ENCODE measurements at regions not wholly inside any gene's neighbourhood (a gene's known extent, or its start where the extent isn't known, plus 50 kb on each side); places are given as distances from the start of the nearest gene placed in this dataset.

DNA sequence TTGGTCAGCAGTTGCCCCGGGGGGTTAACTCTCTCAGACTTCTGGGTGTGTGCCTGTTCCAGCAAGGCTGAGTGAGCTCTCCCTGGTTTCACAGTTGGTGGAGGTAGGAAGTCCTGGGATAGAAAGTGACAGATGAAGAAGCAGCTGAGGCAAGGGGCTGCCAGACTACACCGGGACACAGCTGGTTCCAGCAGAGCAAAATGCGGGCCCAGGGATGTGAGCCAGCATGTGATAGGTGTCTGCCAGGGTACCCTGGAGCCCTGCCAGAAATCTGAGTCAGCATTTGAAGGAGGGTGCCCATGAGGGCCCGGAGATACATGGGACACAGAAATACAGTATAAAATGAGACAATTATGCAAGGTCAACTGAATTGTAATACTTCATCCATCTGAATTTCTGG is 79.3 kb upstream of the LGALSL start:
- H3K9me3 Mint-ChIP-seq (ENCODE audit: unreplicated experiment) = no peaks in the 10 kb centered on the region
- no peak overlapping the region for H3K4me3 ChIP-seq (ENCODE audit: low read depth, low read length)
- BruUV-seq (replicated peaks) = no TSS peak
- no peak overlapping the region for H3K4me3 Mint-ChIP-seq (ENCODE audit: unreplicated experiment)
- ChIA-PET CTCF (no interaction called here), POLR2A (no interaction called here)
- peaks cover 5% of the 10 kb centered on the region for H3K36me3 Mint-ChIP-seq (ENCODE audit: insufficient read depth, unreplicated experiment)
- peaks cover 5% of the 10 kb centered on the region; the same call in 1 of the 2 replicates for H3K4me1 ChIP-seq
- H3K27me3 Mint-ChIP-seq (ENCODE audit: insufficient read depth, unreplicated experiment) = no peaks in the 10 kb centered on the region
- H3K9me3 ChIP-seq = no peaks in the 10 kb centered on the region
- no peaks in the 10 kb centered on the region for H3K27me3 ChIP-seq (replicated peaks; ENCODE audit: control insufficient read depth, insufficient read depth, low read length)
- TF ChIP-seq, protein P1, sequence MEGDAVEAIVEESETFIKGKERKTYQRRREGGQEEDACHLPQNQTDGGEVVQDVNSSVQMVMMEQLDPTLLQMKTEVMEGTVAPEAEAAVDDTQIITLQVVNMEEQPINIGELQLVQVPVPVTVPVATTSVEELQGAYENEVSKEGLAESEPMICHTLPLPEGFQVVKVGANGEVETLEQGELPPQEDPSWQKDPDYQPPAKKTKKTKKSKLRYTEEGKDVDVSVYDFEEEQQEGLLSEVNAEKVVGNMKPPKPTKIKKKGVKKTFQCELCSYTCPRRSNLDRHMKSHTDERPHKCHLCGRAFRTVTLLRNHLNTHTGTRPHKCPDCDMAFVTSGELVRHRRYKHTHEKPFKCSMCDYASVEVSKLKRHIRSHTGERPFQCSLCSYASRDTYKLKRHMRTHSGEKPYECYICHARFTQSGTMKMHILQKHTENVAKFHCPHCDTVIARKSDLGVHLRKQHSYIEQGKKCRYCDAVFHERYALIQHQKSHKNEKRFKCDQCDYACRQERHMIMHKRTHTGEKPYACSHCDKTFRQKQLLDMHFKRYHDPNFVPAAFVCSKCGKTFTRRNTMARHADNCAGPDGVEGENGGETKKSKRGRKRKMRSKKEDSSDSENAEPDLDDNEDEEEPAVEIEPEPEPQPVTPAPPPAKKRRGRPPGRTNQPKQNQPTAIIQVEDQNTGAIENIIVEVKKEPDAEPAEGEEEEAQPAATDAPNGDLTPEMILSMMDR (IDR thresholded peaks at IDR 0.05; ENCODE audit: insufficient read depth in 1 of 2, low read depth in 1 of 2, low read length in 1 of 2, severe bottlenecking in 1 of 2, unreplicated experiment in 1 of 2) = no peak
- no peak overlapping the region for H3K27ac Mint-ChIP-seq (ENCODE audit: unreplicated experiment)
- intact Hi-C loops (cut with micrococcal nuclease; ENCODE audit: unreplicated experiment) = no loop called here
- H3K4me1 Mint-ChIP-seq (ENCODE audit: low read depth, unreplicated experiment) = peaks cover 5% of the 10 kb centered on the region
- no peaks in the 10 kb centered on the region for H3K36me3 ChIP-seq (ENCODE audit: control insufficient read depth, insufficient read depth, low read length)
- no peak for DNase-seq

DNA sequence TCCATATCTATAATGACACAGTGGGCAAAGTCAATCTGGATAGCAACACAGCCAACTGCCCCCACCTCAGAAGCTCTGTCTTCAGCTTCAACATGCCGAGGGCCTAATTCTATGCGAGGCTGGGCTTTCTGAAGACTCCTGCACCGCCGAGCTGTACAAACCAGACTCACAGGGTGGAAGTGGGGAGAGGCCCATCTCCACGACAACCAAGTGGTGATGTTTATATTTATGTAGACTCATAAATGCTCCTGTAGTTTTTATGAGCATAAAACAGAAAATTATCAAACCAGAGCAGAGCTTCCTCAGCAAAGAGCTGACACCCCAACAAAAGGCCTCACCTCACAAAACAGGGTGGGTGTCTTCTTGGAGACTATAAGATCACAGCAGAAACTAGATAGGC is 77.0 kb upstream of the LGALSL start:
- CTCF ChIA-PET = no interaction called here
- H3K36me3 ChIP-seq (ENCODE audit: control insufficient read depth, insufficient read depth, low read length) = no peaks in the 10 kb centered on the region
- POLR2A ChIA-PET = no interaction called here
- Mint-ChIP-seq H3K4me1 (ENCODE audit: low read depth, unreplicated experiment) (peaks cover 5% of the 10 kb centered on the region), H3K9me3 (ENCODE audit: unreplicated experiment) (no peaks in the 10 kb centered on the region), H3K4me3 (ENCODE audit: unreplicated experiment) (no peak overlapping the region), H3K27ac (ENCODE audit: unreplicated experiment) (no peak overlapping the region), H3K27me3 (ENCODE audit: insufficient read depth, unreplicated experiment) (no peaks in the 10 kb centered on the region), H3K36me3 (ENCODE audit: insufficient read depth, unreplicated experiment) (peaks cover 5% of the 10 kb centered on the region)
- BruUV-seq (replicated peaks) = no TSS peak
- TF ChIP-seq, protein P1 (IDR thresholded peaks at IDR 0.05; ENCODE audit: insufficient read depth in 1 of 2, low read depth in 1 of 2, low read length in 1 of 2, severe bottlenecking in 1 of 2, unreplicated experiment in 1 of 2) = no peak
- H3K4me1 ChIP-seq = peaks cover under 1% of the 10 kb centered on the region; the same call in 1 of the 2 replicates
- no peaks in the 10 kb centered on the region for H3K9me3 ChIP-seq
- intact Hi-C loops (cut with micrococcal nuclease; ENCODE audit: unreplicated experiment) = no loop called here
- no peak for DNase-seq
- H3K4me3 ChIP-seq (ENCODE audit: low read depth, low read length) = no peak overlapping the region
- H3K27me3 ChIP-seq (replicated peaks; ENCODE audit: control insufficient read depth, insufficient read depth, low read length) = no peaks in the 10 kb centered on the region

DNA sequence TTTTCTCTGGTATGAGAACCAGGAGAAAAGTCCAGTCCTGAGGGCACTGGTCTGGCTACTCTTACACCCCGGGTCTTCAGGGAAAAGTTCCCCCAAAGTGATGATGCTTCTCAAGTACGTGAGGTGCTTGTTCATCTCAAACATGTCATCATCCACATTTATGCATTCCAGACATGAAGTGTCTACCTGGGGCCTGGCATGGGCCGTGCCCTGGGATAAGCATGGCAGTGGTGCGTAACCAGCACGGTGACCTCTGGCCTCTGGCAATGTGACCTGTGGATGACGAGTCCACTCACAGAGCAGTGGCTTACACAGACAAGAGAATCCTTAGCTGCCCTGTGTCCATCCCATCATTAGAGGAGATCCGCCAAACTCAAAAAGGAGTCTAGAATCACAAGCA is 74.8 kb upstream of the LGALSL start:
- TF ChIP-seq, protein P1 (IDR thresholded peaks at IDR 0.05; ENCODE audit: insufficient read depth in 1 of 2, low read depth in 1 of 2, low read length in 1 of 2, severe bottlenecking in 1 of 2, unreplicated experiment in 1 of 2) = no peak
- Mint-ChIP-seq H3K36me3 (ENCODE audit: insufficient read depth, unreplicated experiment) (peaks cover 5% of the 10 kb centered on the region), H3K27me3 (ENCODE audit: insufficient read depth, unreplicated experiment) (no peaks in the 10 kb centered on the region), H3K4me3 (ENCODE audit: unreplicated experiment) (no peak overlapping the region), H3K27ac (ENCODE audit: unreplicated experiment) (no peak overlapping the region), H3K9me3 (ENCODE audit: unreplicated experiment) (no peaks in the 10 kb centered on the region), H3K4me1 (ENCODE audit: low read depth, unreplicated experiment) (no peaks in the 10 kb centered on the region)
- POLR2A ChIA-PET = no interaction called here
- H3K36me3 ChIP-seq (ENCODE audit: control insufficient read depth, insufficient read depth, low read length) = no peaks in the 10 kb centered on the region
- CTCF ChIA-PET = no interaction called here
- no peak overlapping the region for H3K4me3 ChIP-seq (ENCODE audit: low read depth, low read length)
- BruUV-seq (replicated peaks) = no TSS peak
- no peaks in the 10 kb centered on the region for H3K27me3 ChIP-seq (replicated peaks; ENCODE audit: control insufficient read depth, insufficient read depth, low read length)
- no peaks in the 10 kb centered on the region for H3K4me1 ChIP-seq
- no peak for DNase-seq
- no peaks in the 10 kb centered on the region for H3K9me3 ChIP-seq
- intact Hi-C loops (cut with micrococcal nuclease; ENCODE audit: unreplicated experiment) = no loop called here

Measured in Caco-2 (cell line).